Parathyroid adenoma (tissue), 2 donors: ENCODE measurements at regions not wholly inside any gene's neighbourhood (a gene's known extent, or its start where the extent isn't known, plus 50 kb on each side); places are given as distances from the start of the nearest gene placed in this dataset.

Source experiments
- H2AFZ ChIP-seq: fragments of 300-600 bp; sonication (generic); one replicate; pipeline ENCODE4 v1.7.0; 2017; ENCODE audit warnings: antibody characterized with exemption, mild to moderate bottlenecking
- H3K27ac ChIP-seq: fragments of 300-600 bp; sonication (generic); one replicate; pipeline ENCODE4 v1.7.0; 2017
- H3K27me3 ChIP-seq: fragments of 300-600 bp; sonication (generic); one replicate; pipeline ENCODE4 v1.7.0; 2017; ENCODE audit warnings: low read length; ENCODE audit not compliant: control insufficient read depth, insufficient read depth
- H3K36me3 ChIP-seq: fragments of 300-600 bp; sonication (generic); one replicate; pipeline ENCODE4 v1.7.0; 2017; ENCODE audit warnings: low read length; ENCODE audit not compliant: control insufficient read depth, insufficient read depth
- H3K4me1 ChIP-seq: fragments of 300-600 bp; sonication (generic); one replicate; pipeline ENCODE4 v1.7.0; 2017; ENCODE audit warnings: control low read depth
- H3K4me2 ChIP-seq: fragments of 300-600 bp; sonication (generic); one replicate; pipeline ENCODE4 v1.7.0; 2017; ENCODE audit warnings: low read length
- H3K4me3 ChIP-seq: fragments of 300-600 bp; sonication (generic); one replicate; pipeline ENCODE4 v1.7.0; 2017; ENCODE audit warnings: low read depth, low read length
- H3K79me2 ChIP-seq: fragments of 300-600 bp; sonication (generic); one replicate; pipeline ENCODE4 v1.7.0; 2017; ENCODE audit warnings: control low read depth
- H3K9ac ChIP-seq: fragments of 300-600 bp; sonication (generic); one replicate; pipeline ENCODE4 v1.7.0; 2017; ENCODE audit warnings: mild to moderate bottlenecking
- H3K9me3 ChIP-seq: fragments of 300-600 bp; sonication (generic); one replicate; pipeline ENCODE4 v1.7.0; 2017; ENCODE audit warnings: low read length; ENCODE audit not compliant: control insufficient read depth
- TF ChIP-seq, protein P1 (sequence below): fragments of 300-600 bp; sonication (generic); IDR thresholded peaks from one replicate; pipeline ENCODE4 v1.7.0; 2017; ENCODE audit warnings: antibody characterized with exemption, mild to moderate bottlenecking
- donor health status: primary hyperparathyroidism.

DNA sequence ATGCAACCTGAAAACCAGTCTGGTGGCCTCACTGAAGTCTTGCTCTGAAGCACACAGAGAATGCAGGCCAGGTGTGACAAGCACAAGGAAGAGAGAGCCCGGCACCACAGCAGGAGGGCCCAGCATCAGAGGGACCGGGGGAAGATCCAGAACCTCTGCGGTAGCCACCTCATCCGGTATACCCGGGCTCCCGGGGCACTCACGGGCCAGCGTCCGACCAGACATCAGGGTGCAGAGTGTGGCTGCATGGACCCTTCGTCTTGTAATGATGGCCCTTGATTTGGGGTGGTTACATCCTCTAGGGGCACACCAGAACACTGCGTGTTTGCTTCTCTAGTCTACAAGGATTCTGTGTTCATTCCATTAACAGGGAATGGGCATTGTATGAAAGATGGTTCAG, 406.0 kb downstream of the GADD45G start:
- TF ChIP-seq, protein P1, sequence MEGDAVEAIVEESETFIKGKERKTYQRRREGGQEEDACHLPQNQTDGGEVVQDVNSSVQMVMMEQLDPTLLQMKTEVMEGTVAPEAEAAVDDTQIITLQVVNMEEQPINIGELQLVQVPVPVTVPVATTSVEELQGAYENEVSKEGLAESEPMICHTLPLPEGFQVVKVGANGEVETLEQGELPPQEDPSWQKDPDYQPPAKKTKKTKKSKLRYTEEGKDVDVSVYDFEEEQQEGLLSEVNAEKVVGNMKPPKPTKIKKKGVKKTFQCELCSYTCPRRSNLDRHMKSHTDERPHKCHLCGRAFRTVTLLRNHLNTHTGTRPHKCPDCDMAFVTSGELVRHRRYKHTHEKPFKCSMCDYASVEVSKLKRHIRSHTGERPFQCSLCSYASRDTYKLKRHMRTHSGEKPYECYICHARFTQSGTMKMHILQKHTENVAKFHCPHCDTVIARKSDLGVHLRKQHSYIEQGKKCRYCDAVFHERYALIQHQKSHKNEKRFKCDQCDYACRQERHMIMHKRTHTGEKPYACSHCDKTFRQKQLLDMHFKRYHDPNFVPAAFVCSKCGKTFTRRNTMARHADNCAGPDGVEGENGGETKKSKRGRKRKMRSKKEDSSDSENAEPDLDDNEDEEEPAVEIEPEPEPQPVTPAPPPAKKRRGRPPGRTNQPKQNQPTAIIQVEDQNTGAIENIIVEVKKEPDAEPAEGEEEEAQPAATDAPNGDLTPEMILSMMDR = no peak
- Histone ChIP-seq H3K9me3 (no peaks in the 10 kb centered on the region), H2AFZ (no peak overlapping the region), H3K4me3 (no peak overlapping the region), H3K79me2 (no peaks in the 10 kb centered on the region), H3K4me1 (peaks cover 4% of the 10 kb centered on the region), H3K27ac (no peak overlapping the region), H3K9ac (no peak overlapping the region), H3K4me2 (no peak overlapping the region), H3K27me3 (no peaks in the 10 kb centered on the region), H3K36me3 (no peaks in the 10 kb centered on the region)

DNA sequence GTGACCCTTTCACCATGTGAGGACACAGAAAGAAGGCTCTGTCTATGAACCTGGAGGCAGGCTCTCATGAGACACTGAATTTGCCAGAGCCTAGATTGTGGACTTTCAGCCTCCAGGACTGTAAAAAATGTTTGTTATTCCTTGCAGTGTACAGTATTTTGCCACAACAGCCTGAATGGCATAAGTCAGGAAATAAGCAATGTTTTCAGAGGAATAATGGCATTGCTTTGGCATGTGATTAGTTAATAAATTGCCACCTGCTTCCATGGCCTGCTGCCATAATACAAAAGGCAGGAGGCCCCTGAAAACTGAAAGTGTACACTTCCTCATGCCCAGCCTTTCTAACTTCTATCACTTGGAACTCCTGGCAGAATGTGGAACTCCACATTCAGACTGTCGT, 408.1 kb downstream of the GADD45G start:
- Histone ChIP-seq H3K9ac (no peak overlapping the region), H3K4me1 (peaks cover 4% of the 10 kb centered on the region), H3K4me3 (no peak overlapping the region), H3K36me3 (no peaks in the 10 kb centered on the region), H3K9me3 (no peaks in the 10 kb centered on the region), H3K79me2 (no peaks in the 10 kb centered on the region), H3K27me3 (no peaks in the 10 kb centered on the region), H2AFZ (no peak overlapping the region), H3K27ac (no peak overlapping the region), H3K4me2 (no peak overlapping the region)
- TF ChIP-seq, protein P1 = no peak

DNA sequence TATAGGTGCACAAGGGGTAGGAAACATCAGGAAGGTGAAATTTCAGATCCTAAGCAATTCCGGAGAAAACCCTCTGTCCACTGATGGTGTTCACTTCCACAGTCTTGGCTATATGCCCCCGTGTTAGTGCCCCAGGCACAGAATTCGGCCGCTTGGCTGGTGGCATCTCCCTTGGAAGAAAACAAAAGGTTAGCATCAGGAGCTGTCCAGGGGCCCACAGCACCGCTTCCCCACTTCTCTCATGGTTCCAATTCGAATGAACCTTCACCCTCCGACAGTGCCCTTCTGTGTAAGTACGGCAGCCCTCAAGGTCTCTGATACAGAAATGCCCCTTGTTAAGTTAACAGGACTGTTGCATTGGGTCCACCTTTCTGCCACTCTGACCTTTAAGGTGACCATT, 409.0 kb downstream of the GADD45G start:
- H3K79me2 ChIP-seq = no peaks in the 10 kb centered on the region
- no peaks in the 10 kb centered on the region for H3K36me3 ChIP-seq
- H3K9ac ChIP-seq = no peak overlapping the region
- no peak overlapping the region for H3K4me2 ChIP-seq
- H2AFZ ChIP-seq = no peak overlapping the region
- no peaks in the 10 kb centered on the region for H3K27me3 ChIP-seq
- H3K4me1 ChIP-seq = no peaks in the 10 kb centered on the region
- no peaks in the 10 kb centered on the region for H3K9me3 ChIP-seq
- TF ChIP-seq, protein P1 = no peak
- no peak overlapping the region for H3K4me3 ChIP-seq
- no peak overlapping the region for H3K27ac ChIP-seq

DNA sequence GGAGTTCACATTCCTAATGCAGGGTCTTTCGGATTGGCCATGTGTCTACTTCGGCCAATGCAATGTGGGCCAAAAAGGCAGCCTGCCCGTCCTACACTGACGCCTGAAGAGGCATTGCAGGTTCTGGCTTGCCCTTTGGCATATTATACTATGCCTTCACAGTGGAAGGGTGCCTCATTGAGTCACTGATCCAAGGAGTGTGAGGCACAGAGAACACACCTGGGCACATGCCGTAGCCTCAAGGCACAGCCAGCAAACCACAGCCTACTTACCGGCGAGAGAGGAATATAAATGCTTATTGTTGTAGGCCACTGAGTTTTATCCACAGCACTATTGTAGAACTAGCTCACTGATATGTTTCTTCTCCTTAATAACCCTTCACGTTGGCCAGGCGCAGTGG, 409.6 kb downstream of the GADD45G start:
- TF ChIP-seq, protein P1 = no peak
- H3K79me2 ChIP-seq = no peaks in the 10 kb centered on the region
- H3K4me3 ChIP-seq = no peak overlapping the region
- H3K36me3 ChIP-seq = no peaks in the 10 kb centered on the region
- no peaks in the 10 kb centered on the region for H3K4me1 ChIP-seq
- no peak overlapping the region for H3K27ac ChIP-seq
- no peak overlapping the region for H3K9ac ChIP-seq
- H3K27me3 ChIP-seq = no peaks in the 10 kb centered on the region
- H3K4me2 ChIP-seq = no peak overlapping the region
- no peaks in the 10 kb centered on the region for H3K9me3 ChIP-seq
- H2AFZ ChIP-seq = no peak overlapping the region

DNA sequence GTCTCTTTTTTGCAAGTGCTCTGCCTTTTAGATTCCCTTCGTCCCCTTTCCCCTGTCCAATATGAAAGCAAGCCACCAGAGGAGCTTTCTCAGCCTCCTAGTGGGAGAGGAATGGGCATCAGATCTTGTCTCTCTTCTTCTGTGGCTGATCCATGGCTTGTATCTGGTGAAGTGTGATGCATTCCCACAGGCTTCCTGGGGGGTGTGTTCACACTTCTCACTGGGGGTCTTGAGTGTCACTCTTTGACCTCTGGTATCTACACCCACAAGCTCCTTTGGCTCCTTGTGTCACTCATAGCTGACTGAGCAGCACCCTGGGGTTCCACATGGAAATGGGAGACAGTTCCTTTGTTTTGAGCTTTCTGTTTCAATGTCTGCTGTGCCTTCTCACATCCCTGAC, 411.5 kb downstream of the GADD45G start:
- H3K27ac ChIP-seq = no peak overlapping the region
- TF ChIP-seq, protein P1 = no peak
- no peaks in the 10 kb centered on the region for H3K27me3 ChIP-seq
- H3K4me3 ChIP-seq = no peak overlapping the region
- peaks cover 9% of the 10 kb centered on the region for H3K4me1 ChIP-seq
- no peaks in the 10 kb centered on the region for H3K36me3 ChIP-seq
- H3K79me2 ChIP-seq = no peaks in the 10 kb centered on the region
- no peak overlapping the region for H3K9ac ChIP-seq
- no peak overlapping the region for H2AFZ ChIP-seq
- H3K9me3 ChIP-seq = no peaks in the 10 kb centered on the region
- H3K4me2 ChIP-seq = no peak overlapping the region
